ENCODE measurements at regions not wholly inside any gene's neighbourhood (a gene's known extent, or its start where the extent isn't known, plus 50 kb on each side); places are given as distances from the start of the nearest gene placed in this dataset.
A peak's percentile ranks its signal among the peaks of the same experiment; 100 is the strongest.

- TF ChIP-seq POLR2AphosphoS5 (IDR thresholded peaks at IDR 0.05) (peak; percentile 66), CTCF (IDR thresholded peaks at IDR 0.05) (no peak)
These were observed 62.2 kb downstream of the RPL37A start for GRCh38 chr2:216560838-216561270.

All from gastroesophageal sphincter (tissue), 3 donors.